Activated effector memory CD4-positive, alpha-beta T cell treated with anti-CD3 and anti-CD28 coated beads, Interleukin-2, amount 50 U/mL, for 16 hours (primary cell): ENCODE measurements at regions not wholly inside any gene's neighbourhood (a gene's known extent, or its start where the extent isn't known, plus 50 kb on each side); places are given as distances from the start of the nearest gene placed in this dataset.
"Not testable (repeated sequence)": the region's sequence is repeated elsewhere in the genome, so short reads cannot be mapped to it uniquely, and the experiment has no call there.

Source experiments
- DNase-seq: peaks from one replicate; pipeline ENCODE4 v3.0.0-alpha.2; 2020

GRCh38 chr6:90368601-90369000 lies 72.0 kb upstream of the BACH2 start:
- no peak for DNase-seq

DNA sequence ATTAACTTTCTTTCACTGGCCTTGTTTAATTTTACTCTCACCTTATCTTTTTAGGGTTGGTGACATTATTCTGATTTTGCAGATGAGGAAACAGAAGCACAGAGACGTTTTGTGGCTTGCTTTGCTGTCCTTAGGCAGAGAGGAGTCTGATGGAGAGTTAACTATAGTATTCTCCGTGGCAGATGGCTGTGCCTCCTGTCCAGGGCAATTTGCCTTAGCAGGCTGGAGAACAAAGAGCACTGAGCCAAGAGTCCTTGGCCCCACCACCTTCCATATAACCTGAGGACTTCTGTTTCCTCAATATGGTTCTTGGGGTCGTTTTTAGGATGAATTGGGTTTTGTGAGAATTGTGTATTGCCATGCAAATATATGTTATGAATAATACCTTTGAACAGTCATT lies 71.4 kb upstream of the BACH2 start:
- DNase-seq, result no peak

DNA sequence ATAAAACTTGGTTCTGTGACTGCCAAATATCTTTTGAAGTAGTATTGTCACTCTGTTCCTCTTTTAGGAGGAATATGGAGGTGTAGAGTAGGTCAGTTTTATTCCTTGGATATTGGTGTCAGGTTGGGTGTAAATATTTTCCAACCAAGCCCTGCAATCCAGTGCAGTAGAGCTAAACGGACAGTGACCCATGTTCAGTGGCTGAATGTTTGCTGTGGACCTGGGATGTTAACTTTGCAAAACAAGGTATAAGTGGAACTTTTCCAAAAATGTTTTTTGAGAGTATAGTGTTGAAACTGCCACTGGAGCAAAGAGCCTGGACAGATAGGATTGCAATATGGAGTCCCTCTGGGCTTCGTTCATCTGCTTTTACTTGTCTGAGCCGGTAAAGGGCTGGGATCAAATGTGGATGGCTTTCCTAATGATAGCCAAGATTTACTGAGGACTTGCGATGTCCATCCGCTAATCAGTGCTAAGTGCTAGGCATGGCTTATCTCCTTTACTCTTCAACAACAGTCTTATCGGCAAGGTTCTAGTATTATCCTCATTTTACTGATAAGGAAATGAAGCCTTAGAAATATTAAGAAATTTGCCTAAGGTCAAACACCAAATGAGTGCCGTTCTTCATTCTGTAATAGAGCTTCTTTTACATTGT lies 69.0 kb upstream of the BACH2 start:
- DNase-seq, result no peak

DNA sequence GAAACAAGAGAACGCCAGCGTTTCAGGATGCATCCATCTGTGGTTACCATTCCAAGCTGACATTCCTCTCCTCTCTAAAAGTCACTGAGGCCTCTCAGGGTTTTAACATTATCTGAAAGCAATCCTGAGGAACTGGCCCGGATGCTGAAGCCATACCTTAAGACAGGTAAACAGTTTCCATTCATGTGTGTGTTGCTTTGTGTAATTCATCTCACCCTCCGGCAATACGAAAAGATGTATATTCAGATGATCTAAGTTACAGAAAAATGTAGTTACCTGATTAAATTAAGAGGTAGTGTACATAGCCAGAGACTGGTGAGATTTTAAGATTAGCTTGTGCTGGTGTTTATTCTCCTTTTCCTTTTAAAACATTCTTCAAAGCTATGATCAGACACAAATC lies 68.4 kb upstream of the BACH2 start:
- no peak for DNase-seq

DNA sequence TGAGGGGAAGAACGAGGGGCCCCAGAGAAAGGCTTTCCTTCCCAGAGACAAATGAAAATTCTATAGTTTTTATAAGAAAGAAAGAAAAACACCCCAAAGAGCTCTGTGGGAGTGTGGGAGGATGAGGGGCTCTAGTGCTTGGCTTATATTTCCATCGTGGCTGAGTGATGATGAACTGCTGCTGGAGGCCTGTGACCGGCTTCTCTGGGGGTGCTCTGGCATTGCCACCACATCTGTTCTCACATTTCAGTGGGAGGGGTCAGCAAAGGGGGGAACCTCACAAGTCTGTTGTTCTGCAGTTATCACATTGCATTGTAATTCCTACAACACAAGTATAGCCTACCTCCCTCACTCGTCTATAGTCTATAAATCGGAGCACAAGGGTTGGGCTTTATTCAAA lies 67.6 kb upstream of the BACH2 start:
- DNase-seq, result no peak

DNA sequence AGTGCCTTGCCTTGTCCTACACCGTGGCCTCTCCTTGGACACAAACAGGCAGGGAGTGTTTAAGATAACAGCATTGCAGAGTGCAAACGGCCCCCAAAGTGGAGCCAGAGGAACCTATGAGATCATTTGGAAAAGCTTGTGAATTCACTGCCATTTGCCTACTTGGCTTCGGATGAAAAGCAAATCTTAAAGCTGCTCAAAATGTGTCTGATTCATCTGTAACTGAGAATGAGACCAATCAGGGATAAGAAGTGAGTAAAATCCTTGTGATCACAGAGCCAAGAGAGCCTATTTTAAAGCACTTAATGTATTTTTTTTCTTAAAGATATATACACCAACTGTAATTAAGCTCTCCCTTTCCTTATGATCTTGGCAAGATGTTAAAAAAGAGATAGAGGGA lies 65.7 kb upstream of the BACH2 start:
- no peak for DNase-seq

GRCh38 chr6:90361174-90361573 lies 64.5 kb upstream of the BACH2 start:
- DNase-seq, result no peak

- not testable (repeated sequence) for DNase-seq
Measured at GRCh38 chr6:90358036-90358770, 61.6 kb upstream of the BACH2 start.

GRCh38 chr6:90356012-90356421 lies 59.4 kb upstream of the BACH2 start:
- no peak for DNase-seq

DNA sequence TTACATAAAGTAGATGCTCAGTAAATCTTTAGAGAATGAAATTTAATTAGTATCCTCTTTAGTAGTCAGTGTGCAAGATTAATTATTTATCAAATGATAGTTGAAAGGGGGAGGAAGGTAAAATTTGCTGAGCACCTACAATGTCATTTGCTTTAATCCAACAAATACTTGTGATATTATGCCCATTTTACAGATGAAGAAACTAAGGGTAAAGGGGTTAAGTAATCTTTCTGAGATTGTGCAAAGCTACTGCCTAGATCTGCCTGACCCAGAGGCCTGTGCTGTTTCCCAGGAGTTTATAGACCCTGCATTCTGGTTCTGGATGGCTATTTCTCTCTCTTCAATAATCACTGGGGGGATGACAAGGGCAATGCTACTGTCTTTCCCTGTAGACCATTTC lies 58.3 kb upstream of the BACH2 start:
- DNase-seq, result no peak

DNA sequence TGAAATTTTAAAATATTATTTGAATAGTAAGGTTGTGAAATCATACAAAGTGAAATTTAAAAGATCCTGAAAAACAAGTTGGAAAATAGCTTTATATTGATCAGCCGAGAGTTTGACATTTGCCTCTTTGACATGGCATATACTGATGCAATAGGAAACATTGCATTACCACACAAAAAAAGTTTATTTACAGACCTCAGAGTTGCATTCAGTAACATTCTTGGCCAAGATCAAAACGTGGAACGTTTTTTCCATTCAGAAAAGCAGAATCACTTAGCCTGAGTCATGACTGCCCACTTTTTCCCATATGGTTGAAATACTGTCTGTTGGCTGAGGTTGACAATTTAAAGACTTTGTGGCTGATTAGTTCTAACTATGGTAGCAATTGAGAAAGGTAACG lies 55.1 kb upstream of the BACH2 start:
- no peak for DNase-seq

GRCh38 chr6:90350689-90351554 lies 54.3 kb upstream of the BACH2 start:
- no peak for DNase-seq

DNA sequence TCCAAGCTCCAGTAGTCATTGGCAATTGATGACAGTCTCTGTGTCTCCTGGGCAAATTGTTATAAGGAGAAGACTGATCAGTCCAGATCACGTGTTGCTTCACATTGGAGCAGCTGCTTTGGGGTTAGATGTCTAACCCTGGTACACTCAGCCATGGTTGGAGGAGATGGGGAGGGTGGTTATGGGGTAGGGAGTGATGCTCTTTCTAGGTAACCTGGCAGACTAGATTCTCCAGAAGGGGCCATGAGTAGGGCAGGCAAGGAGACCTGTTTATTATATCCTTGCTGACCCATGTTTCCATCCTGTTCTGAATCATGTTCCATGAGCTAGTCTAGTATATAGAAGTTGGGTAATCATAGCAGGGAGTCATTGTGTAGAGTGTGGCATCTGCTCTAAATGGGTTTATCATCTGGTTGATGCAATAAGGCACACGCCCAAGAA lies 50.8 kb upstream of the BACH2 start:
- DNase-seq, result no peak

GRCh38 chr6:90346729-90347128 lies 50.1 kb upstream of the BACH2 start:
- no peak for DNase-seq
